Fibroblast of the aortic adventitia (primary cell): ENCODE measurements at regions not wholly inside any gene's neighbourhood (a gene's known extent, or its start where the extent isn't known, plus 50 kb on each side); places are given as distances from the start of the nearest gene placed in this dataset.

Source experiments
- DNase-seq: peaks from one replicate; pipeline ENCODE4 v3.0.0-alpha.2; 2010; ENCODE audit warnings: low read depth
- H3K4me3 ChIP-seq: 2 replicates; pipeline ENCODE4 v1.5.1; 2011; ENCODE audit warnings: low read depth, mild to moderate bottlenecking, control low read depth, low read length, moderate library complexity
- CTCF ChIP-seq: IDR thresholded peaks from 2 replicates; pipeline ENCODE4 v1.5.1; 2011; ENCODE audit warnings: mild to moderate bottlenecking, low read length, control low read depth, inconsistent platforms; ENCODE audit not compliant: insufficient read depth

- no peak for DNase-seq
- no peak overlapping the region for H3K4me3 ChIP-seq
- no peak for TF ChIP-seq CTCF
Measured at GRCh38 chr11:79648766-79649520, 208.1 kb upstream of the TENM4 start.

- no peak overlapping the region for H3K4me3 ChIP-seq
- no peak for TF ChIP-seq CTCF
Measured at GRCh38 chr11:79637219-79637618, 196.4 kb upstream of the TENM4 start.

GRCh38 chr11:79634905-79635304, 194.1 kb upstream of the TENM4 start:
- no peak for TF ChIP-seq CTCF
- DNase-seq, result no peak

More at GRCh38 chr11:79637219-79637618, 196.4 kb upstream of the TENM4 start:
- no peak for DNase-seq

GRCh38 chr11:79627281-79627680, 186.5 kb upstream of the TENM4 start:
- no peak overlapping the region for H3K4me3 ChIP-seq
- no peak for TF ChIP-seq CTCF
- no peak for DNase-seq

More at GRCh38 chr11:79634905-79635304, 194.1 kb upstream of the TENM4 start:
- H3K4me3 ChIP-seq, result no peak overlapping the region

GRCh38 chr11:79626135-79627075, 185.6 kb upstream of the TENM4 start:
- DNase-seq, result no peak
- H3K4me3 ChIP-seq, result no peak overlapping the region
- TF ChIP-seq CTCF, result no peak

- TF ChIP-seq CTCF, result no peak
Measured at GRCh38 chr11:79623375-79623774, 182.5 kb upstream of the TENM4 start.

More at GRCh38 chr11:79623375-79623774, 182.5 kb upstream of the TENM4 start:
- DNase-seq, result no peak
- no peak overlapping the region for H3K4me3 ChIP-seq
